ENCODE measurements at regions not wholly inside any gene's neighbourhood (a gene's known extent, or its start where the extent isn't known, plus 50 kb on each side); places are given as distances from the start of the nearest gene placed in this dataset.

DNA sequence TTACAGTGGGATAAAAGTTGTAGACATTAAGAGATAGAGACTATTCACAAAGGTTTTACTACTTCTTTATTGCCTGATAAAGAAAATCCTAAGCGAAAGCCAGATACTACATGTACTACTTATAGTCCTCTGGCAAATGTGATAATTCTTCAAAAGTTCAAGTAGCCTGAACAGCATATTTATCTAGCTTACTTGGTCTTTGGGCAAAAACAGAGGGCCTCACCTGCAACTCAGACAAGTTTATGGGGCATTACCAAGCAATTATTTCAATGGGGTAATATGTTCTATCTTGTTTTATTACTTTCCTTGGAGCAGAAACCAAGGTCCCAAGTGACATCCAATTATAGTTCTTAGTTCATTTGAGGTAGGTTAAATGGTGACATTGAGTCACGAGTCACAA, 390.1 kb upstream of the ARHGEF26 start:
- POLR2A ChIA-PET, result no interaction called here
- Histone ChIP-seq H3K4me2 (ENCODE audit: insufficient read depth, low read length) (no peak overlapping the region), H3K9ac (replicated peaks; ENCODE audit: extremely low read depth, insufficient read depth, low read length) (no peak overlapping the region), H3K27me3 (ENCODE audit: control insufficient read depth in 2 of 2, insufficient read depth in 2 of 2, low read length in 2 of 2) (no peaks in the 10 kb centered on the region), H4K20me1 (replicated peaks; ENCODE audit: control insufficient read depth, extremely low read depth, insufficient read depth, low read length) (no peaks in the 10 kb centered on the region), H3K27ac (ENCODE audit: insufficient read depth, low read depth, low read length) (no peak overlapping the region), H3K9me1 (replicated peaks; ENCODE audit: control insufficient read depth, extremely low read depth, insufficient read depth, low read length) (no peaks in the 10 kb centered on the region), H3K9me3 (replicated peaks; ENCODE audit: control insufficient read depth, insufficient read depth, low read length) (no peaks in the 10 kb centered on the region), H2AFZ (ENCODE audit: low read depth, low read length) (no peak overlapping the region), H3K4me1 (ENCODE audit: control insufficient read depth, extremely low read depth, insufficient read depth, low read length) (no peaks in the 10 kb centered on the region), H3K4me3 (replicated peaks in 1 of 3; ENCODE audit: insufficient read depth in 1 of 3, low read depth in 1 of 3, low read length in 3 of 3) (no peak overlapping the region), H3K79me2 (ENCODE audit: control insufficient read depth, insufficient read depth, low read length) (no peaks in the 10 kb centered on the region), H3K36me3 (ENCODE audit: control insufficient read depth in 2 of 2, extremely low read depth in 1 of 2, insufficient read depth in 2 of 2, low read length in 2 of 2) (no peaks in the 10 kb centered on the region)
- intact Hi-C loops (cut with micrococcal nuclease) (no loop called here), dilution Hi-C loops (cut with MboI; ENCODE audit: extremely low pct_ligation_motif_present, low sequenced_read_pairs) (no loop called here)
- FAIRE-seq (no peak), DNase-seq (ENCODE audit: low read depth, low spot score) (no peak)
- BruUV-seq (replicated peaks), result no TSS peak
- TF ChIP-seq, protein P1, sequence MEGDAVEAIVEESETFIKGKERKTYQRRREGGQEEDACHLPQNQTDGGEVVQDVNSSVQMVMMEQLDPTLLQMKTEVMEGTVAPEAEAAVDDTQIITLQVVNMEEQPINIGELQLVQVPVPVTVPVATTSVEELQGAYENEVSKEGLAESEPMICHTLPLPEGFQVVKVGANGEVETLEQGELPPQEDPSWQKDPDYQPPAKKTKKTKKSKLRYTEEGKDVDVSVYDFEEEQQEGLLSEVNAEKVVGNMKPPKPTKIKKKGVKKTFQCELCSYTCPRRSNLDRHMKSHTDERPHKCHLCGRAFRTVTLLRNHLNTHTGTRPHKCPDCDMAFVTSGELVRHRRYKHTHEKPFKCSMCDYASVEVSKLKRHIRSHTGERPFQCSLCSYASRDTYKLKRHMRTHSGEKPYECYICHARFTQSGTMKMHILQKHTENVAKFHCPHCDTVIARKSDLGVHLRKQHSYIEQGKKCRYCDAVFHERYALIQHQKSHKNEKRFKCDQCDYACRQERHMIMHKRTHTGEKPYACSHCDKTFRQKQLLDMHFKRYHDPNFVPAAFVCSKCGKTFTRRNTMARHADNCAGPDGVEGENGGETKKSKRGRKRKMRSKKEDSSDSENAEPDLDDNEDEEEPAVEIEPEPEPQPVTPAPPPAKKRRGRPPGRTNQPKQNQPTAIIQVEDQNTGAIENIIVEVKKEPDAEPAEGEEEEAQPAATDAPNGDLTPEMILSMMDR (IDR thresholded peaks at IDR 0.05; ENCODE audit: extremely low read depth in 1 of 2, insufficient read depth in 1 of 2, low read depth in 1 of 2, low read length in 2 of 2), result no peak
- TF ChIP-seq FOS (IDR thresholded peaks at IDR 0.05; ENCODE audit: borderline replicate concordance, insufficient read depth, low read length) (no peak), POLR2A (IDR thresholded peaks at IDR 0.05; ENCODE audit: low read depth, low read length) (no peak)
- TF ChIP-seq, protein P2, sequence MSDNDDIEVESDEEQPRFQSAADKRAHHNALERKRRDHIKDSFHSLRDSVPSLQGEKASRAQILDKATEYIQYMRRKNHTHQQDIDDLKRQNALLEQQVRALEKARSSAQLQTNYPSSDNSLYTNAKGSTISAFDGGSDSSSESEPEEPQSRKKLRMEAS (IDR thresholded peaks at IDR 0.05; ENCODE audit: insufficient read depth, insufficient read length), result no peak
- CTCF ChIA-PET, result interaction anchor here (1.2 kb wide), 1 partner anchor 35 kb away, joined by 3 read pairs; no protein-coding TSS in a partner anchor

DNA sequence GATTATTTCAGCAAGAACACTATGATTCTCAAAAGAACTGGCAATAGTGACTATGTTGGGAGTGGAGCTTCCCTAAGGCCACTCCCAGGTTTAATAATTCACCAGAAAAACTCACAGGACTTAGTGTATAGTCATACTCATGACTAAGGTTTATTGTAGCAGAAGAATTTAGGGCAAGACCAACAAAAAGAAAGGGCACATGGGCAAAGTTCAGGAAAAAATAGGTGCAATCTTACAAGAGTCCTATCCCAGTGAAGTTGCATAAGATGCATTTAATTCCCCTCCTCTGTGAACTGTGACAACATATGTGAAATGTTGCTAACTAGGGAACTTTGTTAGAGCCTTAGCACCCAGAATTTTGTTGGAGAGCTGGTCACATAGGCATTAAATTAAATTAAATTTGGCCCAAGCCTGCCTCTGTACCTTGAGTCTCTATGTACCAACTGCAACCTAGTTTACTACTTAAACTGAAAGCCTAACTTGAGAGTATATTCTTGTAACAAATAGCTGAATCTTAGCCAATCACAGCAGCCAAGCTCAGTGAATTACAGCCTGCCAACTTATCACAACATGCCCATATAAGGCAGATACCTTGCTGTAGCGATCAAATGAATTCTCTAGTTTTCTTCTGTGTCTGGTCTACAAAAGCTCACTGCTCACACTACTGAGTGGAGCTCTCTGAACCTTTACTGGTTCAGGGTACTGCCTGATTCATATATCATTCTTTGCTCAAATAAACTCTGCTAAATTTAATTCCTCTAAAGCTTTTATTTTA, 386.2 kb upstream of the ARHGEF26 start:
- BruUV-seq (replicated peaks), result no TSS peak
- ChIA-PET CTCF (interaction anchor here (1.2 kb wide), 1 partner anchor 10 kb away, joined by 3 read pairs; no protein-coding TSS in a partner anchor), POLR2A (no interaction called here)
- no peaks in the 10 kb centered on the region for H4K20me1 ChIP-seq (replicated peaks; ENCODE audit: control insufficient read depth, extremely low read depth, insufficient read depth, low read length)
- no peak overlapping the region for H3K9ac ChIP-seq (replicated peaks; ENCODE audit: extremely low read depth, insufficient read depth, low read length)
- DNase-seq (ENCODE audit: low read depth, low spot score) (no peak), FAIRE-seq (no peak)
- H3K27me3 ChIP-seq (ENCODE audit: control insufficient read depth in 2 of 2, insufficient read depth in 2 of 2, low read length in 2 of 2), result no peaks in the 10 kb centered on the region
- no peak overlapping the region for H3K27ac ChIP-seq (ENCODE audit: insufficient read depth, low read depth, low read length)
- H3K9me1 ChIP-seq (replicated peaks; ENCODE audit: control insufficient read depth, extremely low read depth, insufficient read depth, low read length), result no peaks in the 10 kb centered on the region
- TF ChIP-seq, protein P1 (IDR thresholded peaks at IDR 0.05; ENCODE audit: extremely low read depth in 1 of 2, insufficient read depth in 1 of 2, low read depth in 1 of 2, low read length in 2 of 2), result no peak
- no peak for TF ChIP-seq POLR2AphosphoS5 (IDR thresholded peaks at IDR 0.05; ENCODE audit: insufficient read depth, low read depth, low read length)
- no peak for TF ChIP-seq GATA2 (IDR thresholded peaks at IDR 0.05; ENCODE audit: insufficient read depth, insufficient read length, low read depth, low read length)
- no peak overlapping the region for H2AFZ ChIP-seq (ENCODE audit: low read depth, low read length)
- no peaks in the 10 kb centered on the region for H3K9me3 ChIP-seq (replicated peaks; ENCODE audit: control insufficient read depth, insufficient read depth, low read length)
- no peak overlapping the region for H3K4me2 ChIP-seq (ENCODE audit: insufficient read depth, low read length)
- H3K4me1 ChIP-seq (ENCODE audit: control insufficient read depth, extremely low read depth, insufficient read depth, low read length), result no peaks in the 10 kb centered on the region
- dilution Hi-C loops (cut with MboI; ENCODE audit: extremely low pct_ligation_motif_present, low sequenced_read_pairs), result no loop called here
- intact Hi-C loops (cut with micrococcal nuclease), result no loop called here
- H3K36me3 ChIP-seq (ENCODE audit: control insufficient read depth in 2 of 2, extremely low read depth in 1 of 2, insufficient read depth in 2 of 2, low read length in 2 of 2), result no peaks in the 10 kb centered on the region
- no peaks in the 10 kb centered on the region for H3K79me2 ChIP-seq (ENCODE audit: control insufficient read depth, insufficient read depth, low read length)
- H3K4me3 ChIP-seq (replicated peaks in 1 of 3; ENCODE audit: insufficient read depth in 1 of 3, low read depth in 1 of 3, low read length in 3 of 3), result no peak overlapping the region
